ENCODE measurements at regions not wholly inside any gene's neighbourhood (a gene's known extent, or its start where the extent isn't known, plus 50 kb on each side); places are given as distances from the start of the nearest gene placed in this dataset.

DNA sequence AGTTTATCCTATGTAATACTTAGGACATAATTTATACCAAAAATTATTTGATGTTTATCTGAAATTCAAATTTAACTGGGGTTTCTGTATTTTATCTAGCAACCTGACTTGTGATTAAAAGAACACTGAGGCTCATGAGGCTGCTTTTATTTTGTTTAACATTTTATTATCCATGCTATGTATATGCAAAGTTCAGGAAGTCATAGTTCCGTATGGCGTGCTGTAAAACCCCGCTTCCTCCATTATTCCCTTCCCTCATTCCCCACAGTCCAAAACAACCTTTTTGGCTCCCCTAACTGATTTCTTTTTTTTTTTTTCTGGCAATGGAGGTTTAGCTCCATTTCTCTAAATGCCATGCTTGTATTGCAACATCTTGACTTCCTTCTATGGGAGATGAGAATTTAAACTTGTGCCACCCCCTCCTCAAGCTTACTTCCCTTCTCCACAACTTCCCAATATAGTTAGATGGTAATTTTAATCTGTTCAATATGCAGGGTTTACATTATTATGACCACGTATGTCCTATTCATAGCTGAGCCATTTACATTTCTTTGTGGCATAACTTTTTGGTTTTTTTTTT is 138.0 kb upstream of the DNAH14 start:
- no peak overlapping the region for H3K4me3 ChIP-seq
- TF ChIP-seq, protein P1, sequence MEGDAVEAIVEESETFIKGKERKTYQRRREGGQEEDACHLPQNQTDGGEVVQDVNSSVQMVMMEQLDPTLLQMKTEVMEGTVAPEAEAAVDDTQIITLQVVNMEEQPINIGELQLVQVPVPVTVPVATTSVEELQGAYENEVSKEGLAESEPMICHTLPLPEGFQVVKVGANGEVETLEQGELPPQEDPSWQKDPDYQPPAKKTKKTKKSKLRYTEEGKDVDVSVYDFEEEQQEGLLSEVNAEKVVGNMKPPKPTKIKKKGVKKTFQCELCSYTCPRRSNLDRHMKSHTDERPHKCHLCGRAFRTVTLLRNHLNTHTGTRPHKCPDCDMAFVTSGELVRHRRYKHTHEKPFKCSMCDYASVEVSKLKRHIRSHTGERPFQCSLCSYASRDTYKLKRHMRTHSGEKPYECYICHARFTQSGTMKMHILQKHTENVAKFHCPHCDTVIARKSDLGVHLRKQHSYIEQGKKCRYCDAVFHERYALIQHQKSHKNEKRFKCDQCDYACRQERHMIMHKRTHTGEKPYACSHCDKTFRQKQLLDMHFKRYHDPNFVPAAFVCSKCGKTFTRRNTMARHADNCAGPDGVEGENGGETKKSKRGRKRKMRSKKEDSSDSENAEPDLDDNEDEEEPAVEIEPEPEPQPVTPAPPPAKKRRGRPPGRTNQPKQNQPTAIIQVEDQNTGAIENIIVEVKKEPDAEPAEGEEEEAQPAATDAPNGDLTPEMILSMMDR (IDR thresholded peaks at IDR 0.05; ENCODE audit: low read depth, low read length): no peak
- no peaks in the 10 kb centered on the region for H3K9me3 ChIP-seq (ENCODE audit: low read depth)
- no peaks in the 10 kb centered on the region for H3K4me1 ChIP-seq (ENCODE audit: low read depth)
- no peak for DNase-seq (ENCODE audit: low read depth in 1 of 2, low spot score in 1 of 2)
- H3K27me3 ChIP-seq: no peaks in the 10 kb centered on the region
- no peak overlapping the region for H3K27ac ChIP-seq
- H3K36me3 ChIP-seq: no peaks in the 10 kb centered on the region

DNA sequence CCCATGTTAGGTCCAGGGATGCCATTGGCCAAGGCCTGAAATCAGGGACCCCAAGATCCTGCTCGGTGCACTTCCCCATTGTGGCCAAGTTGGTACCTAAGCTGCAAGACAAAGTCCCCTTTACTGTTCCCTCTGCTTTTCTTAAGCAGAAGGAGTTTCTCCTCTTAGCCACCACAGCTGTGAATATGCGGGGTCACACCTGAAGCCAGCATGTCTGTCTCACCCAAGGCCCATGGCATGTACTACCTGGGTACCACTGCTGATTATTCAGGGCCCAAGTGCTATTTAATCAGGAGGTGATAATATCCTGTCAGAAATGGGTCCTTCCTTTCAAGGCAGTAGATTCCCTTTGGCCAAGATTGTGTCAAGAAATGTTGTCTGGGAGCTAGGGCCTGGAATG is 133.9 kb upstream of the DNAH14 start:
- H3K27ac ChIP-seq: no peak overlapping the region
- no peaks in the 10 kb centered on the region for H3K9me3 ChIP-seq (ENCODE audit: low read depth)
- no peaks in the 10 kb centered on the region for H3K36me3 ChIP-seq
- TF ChIP-seq, protein P1 (IDR thresholded peaks at IDR 0.05; ENCODE audit: low read depth, low read length): no peak
- no peak overlapping the region for H3K4me3 ChIP-seq
- no peaks in the 10 kb centered on the region for H3K27me3 ChIP-seq
- DNase-seq (ENCODE audit: low read depth in 1 of 2, low spot score in 1 of 2): no peak
- no peaks in the 10 kb centered on the region for H3K4me1 ChIP-seq (ENCODE audit: low read depth)

DNA sequence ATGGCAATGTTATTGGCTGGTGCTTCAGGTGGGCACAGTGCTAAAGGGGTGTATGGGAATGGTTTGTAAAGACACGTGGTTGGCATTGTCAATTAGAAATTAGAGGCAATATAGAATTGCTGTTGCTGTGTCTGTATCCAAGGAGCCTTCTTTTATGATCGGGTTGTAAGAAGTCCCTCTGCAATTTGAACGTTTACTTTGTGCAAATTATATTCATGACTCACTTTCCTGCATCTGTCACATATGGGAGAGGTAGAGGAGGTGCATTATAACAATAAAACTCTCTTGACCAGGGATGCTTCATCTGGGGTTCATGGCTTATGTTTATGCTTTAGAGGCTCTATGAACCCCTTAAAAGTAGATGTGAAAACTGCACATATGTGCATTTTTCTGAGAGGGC is 130.4 kb upstream of the DNAH14 start:
- H3K4me3 ChIP-seq: no peak overlapping the region
- H3K4me1 ChIP-seq (ENCODE audit: low read depth): no peaks in the 10 kb centered on the region
- H3K36me3 ChIP-seq: no peaks in the 10 kb centered on the region
- TF ChIP-seq, protein P1 (IDR thresholded peaks at IDR 0.05; ENCODE audit: low read depth, low read length): no peak
- no peak for DNase-seq (ENCODE audit: low read depth in 1 of 2, low spot score in 1 of 2)
- H3K27me3 ChIP-seq: no peaks in the 10 kb centered on the region
- no peaks in the 10 kb centered on the region for H3K9me3 ChIP-seq (ENCODE audit: low read depth)
- H3K27ac ChIP-seq: no peak overlapping the region

DNA sequence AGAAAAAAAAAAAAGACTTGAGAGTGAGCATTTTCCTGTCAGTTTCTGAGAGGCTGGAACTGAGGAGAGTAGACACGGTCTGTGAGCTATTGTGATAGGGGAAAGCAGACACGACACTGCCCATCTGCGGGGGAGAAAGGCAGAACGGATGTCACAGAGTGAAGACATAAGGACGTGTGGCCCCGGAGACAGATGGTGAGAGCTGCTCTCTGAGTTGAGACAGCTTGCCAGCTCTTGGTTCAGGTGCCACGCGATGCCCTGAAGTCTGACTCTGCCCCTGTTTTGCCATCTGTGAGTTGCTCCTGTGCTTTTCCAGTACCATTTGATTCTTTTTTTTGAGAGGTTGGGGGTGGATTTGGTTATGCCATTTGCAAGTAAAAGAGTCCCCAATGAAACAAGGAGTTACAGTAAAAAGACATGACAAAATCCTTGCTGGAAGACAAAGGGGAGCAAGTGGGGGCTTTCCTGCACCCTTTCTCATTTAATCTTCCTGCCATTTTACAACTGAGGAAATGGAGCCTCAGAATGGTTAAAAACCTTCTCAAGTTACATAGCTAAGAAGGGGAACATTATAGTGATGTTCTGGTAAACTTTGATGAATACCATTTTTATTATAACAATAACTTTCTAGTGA is 128.9 kb upstream of the DNAH14 start:
- Histone ChIP-seq H3K36me3 (no peaks in the 10 kb centered on the region), H3K27ac (no peak overlapping the region), H3K27me3 (no peaks in the 10 kb centered on the region), H3K4me3 (no peak overlapping the region), H3K9me3 (ENCODE audit: low read depth) (no peaks in the 10 kb centered on the region), H3K4me1 (ENCODE audit: low read depth) (no peaks in the 10 kb centered on the region)
- DNase-seq (ENCODE audit: low read depth in 1 of 2, low spot score in 1 of 2): no peak
- TF ChIP-seq, protein P1 (IDR thresholded peaks at IDR 0.05; ENCODE audit: low read depth, low read length): no peak

DNA sequence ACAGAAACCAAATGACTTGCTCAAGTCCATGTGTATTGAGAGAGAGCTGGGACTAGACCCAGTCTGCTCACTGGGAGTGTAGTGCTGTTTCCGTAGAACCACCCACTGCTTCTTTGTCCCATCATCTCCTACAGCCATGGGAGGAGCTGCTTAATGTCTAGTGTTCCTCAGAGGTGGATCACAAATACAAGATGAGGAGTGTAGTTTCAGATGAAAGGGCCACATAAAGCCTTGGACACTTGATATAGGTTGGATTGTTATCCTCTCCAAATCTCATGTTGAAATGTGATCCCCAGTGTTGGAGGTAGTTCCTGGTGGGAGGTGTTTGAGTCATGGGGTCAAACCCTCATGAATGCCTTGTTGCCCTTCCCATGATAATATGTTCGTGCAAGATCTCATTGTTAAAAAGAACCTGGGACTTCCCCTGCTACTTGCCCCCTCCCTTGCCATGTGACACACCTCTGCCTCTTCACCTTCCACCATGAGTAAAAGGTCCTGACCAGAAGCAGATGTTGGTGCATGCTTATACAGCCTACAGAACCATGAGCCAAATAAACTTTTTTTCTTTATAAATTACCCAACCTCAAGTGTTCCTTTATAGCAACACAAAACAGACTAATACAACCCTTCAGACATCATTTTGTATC is 127.5 kb upstream of the DNAH14 start:
- TF ChIP-seq, protein P1 (IDR thresholded peaks at IDR 0.05; ENCODE audit: low read depth, low read length): no peak

More for the DNA sequence above, 127.5 kb upstream of the DNAH14 start:
- Histone ChIP-seq H3K4me3 (no peak overlapping the region), H3K9me3 (ENCODE audit: low read depth) (no peaks in the 10 kb centered on the region), H3K4me1 (ENCODE audit: low read depth) (no peaks in the 10 kb centered on the region), H3K27ac (no peak overlapping the region), H3K36me3 (no peaks in the 10 kb centered on the region), H3K27me3 (no peaks in the 10 kb centered on the region)
- no peak for DNase-seq (ENCODE audit: low read depth in 1 of 2, low spot score in 1 of 2)

Measured in cardiac muscle cell (in vitro differentiated cells and primary cell).